HG03159 (cell line): ENCODE measurements at regions not wholly inside any gene's neighbourhood (a gene's known extent, or its start where the extent isn't known, plus 50 kb on each side); places are given as distances from the start of the nearest gene placed in this dataset.
"Not testable (repeated sequence)": the region's sequence is repeated elsewhere in the genome, so short reads cannot be mapped to it uniquely, and the experiment has no call there.

Experiments
- ATAC-seq: cut with Tn5 transposase; IDR thresholded peaks from one replicate; pipeline ENCODE4 v1.9.1; 2021; ENCODE audit warnings: mild to moderate bottlenecking, moderate library complexity; ENCODE audit not compliant: unreplicated experiment

- ATAC-seq: no peak
Measured at GRCh38 chr3:56957522-56957921, 102.9 kb upstream of the SPATA12 start.

DNA sequence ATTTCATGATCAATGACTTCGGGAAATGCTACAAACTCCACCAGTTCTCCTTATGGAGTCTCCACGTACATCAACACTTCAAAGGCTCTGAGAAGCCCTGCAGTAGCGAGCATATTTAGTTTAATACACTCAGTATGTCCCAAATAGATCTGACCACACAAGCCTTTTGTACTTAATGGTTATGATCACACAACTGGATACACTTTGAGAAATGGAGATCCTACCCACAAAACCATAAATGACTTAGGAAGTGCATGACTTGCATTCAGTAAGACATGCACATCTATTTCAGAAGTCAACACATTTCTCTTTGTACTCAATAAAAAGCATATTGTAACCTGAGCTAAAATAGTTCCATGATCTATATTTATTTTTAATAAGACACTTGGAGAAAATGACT lies 103.6 kb upstream of the SPATA12 start:
- ATAC-seq: no peak

DNA sequence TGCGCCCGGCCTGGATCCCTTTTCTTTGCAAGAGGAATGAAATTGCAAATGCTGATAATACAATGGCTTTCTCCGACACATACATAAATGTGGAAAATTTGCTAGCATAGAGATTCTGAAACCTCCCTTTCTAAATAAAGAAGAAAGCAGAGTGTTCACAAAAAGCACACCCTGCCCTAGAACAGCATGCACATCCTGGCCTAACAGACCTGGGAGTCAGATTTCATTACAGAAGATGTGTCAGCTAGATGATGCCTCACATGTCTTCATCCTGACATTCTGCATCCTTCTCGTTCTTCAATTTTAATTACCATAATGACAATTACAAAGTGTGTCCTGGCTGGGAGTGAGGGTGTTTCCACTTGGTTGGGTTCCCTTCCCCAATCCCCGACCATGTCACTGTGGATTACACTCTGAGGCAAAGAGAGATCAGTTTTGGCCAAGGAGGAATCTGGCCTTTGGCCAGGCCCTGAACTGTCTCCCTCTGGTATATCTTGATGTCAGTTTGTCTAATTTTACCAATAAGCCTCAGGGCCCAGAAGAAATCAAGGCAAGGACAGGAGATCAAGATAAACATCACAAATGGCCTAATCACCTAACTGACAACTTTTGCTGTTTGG lies 104.9 kb upstream of the SPATA12 start:
- ATAC-seq: no peak

DNA sequence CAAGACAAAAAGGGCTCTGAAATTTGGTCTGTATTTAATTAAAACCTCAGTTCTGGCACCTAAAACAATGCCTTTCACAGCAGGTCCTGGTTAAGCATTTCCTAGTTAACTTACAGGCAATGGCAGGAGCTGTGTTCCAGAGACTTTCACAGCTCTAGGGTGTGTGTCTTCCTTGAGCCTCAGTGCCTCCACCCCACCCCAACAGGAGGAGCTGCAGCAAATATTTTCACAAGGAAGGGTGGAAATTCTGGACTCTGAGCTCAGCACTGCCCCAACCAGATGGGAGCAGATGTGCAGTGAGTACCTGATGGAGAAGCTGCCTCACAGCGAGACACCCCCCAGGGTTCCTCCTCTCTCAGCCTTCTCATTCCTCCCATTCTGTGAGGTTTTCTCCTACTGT lies 106.3 kb upstream of the SPATA12 start:
- ATAC-seq: no peak

GRCh38 chr3:56952846-56953245 lies 107.6 kb upstream of the SPATA12 start:
- no peak for ATAC-seq

GRCh38 chr3:56952061-56952460 lies 108.4 kb upstream of the SPATA12 start:
- ATAC-seq: no peak

DNA sequence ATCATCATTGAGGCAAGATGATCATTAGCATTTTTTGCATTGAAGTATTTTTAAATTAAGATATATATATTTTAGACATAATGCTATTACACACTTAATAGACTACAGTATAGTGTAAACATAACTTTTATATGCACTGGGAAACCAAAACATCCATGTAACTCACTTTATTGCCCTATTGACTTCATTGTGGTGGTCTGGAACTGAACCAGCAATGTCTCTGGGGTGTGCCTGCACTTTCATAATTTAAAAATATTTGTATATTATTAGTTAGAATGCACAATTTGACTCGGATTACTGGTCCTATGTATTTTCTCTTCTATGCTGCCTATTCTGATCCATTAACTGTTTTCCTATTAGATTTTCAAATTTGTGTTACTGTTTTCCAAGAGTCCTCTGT lies 109.1 kb upstream of the SPATA12 start:
- ATAC-seq: no peak

- not testable (repeated sequence) for ATAC-seq
Measured at GRCh38 chr3:56945378-56945777, 115.1 kb upstream of the SPATA12 start.

DNA sequence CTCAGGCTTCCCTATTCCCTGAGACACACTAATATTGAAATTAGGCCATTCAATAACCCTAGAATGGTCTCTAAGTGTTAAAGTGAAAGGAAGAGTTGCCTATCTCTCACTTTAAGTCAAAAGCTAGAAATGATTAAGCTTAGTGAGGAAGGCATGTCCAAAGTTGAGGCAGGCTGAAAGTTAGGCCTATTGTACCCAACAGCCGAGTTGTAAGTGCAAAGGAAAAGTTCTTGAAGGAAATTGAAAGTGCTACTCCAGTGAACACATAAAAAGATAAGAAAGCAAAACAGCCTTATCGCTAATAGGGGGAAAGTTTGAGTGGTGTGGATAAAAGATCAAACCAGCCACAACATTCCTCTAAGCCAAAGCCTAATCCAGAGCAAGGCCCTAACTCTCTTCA lies 117.9 kb upstream of the SPATA12 start:
- no peak for ATAC-seq

DNA sequence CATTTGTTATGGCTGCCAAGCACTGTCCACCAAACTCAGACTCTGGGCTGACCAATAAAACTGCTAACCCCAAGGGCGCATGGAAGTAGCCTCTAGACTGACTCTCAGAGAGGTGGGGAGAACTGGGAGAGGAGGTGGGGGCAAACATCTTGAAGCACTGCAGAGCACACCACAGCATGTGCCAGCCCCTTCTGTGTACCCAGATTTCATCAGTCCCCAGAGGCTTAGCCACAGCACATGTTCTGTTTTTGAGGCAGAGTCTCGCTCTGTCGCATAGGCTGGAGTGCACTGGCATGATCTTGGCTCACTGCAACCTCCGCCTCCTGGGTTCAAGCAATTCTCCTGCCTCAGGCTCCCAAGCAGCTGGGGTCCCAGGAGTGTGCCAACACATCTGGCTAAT lies 119.5 kb upstream of the SPATA12 start:
- ATAC-seq: no peak

DNA sequence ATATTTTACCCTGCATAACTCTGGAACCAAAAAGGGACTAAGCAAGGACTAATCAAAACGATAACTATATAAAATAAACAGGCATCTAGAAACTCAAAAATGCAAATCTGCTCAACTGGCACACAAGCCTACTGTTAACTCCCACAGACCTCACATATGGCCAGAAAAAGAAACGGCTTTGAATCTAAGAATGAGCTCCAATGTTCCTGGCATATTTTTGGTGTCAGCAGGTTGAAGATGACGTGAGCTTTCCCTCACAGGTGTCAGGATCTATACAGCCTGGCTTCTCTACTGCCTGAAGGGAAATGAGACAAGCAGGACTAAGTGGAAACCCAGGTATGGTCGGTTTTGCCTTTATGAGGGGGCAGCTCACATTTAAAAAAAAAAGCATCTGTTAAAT lies 120.1 kb upstream of the SPATA12 start:
- no peak for ATAC-seq

- no peak for ATAC-seq
Measured at GRCh38 chr3:56939834-56940233, 120.6 kb upstream of the SPATA12 start.

DNA sequence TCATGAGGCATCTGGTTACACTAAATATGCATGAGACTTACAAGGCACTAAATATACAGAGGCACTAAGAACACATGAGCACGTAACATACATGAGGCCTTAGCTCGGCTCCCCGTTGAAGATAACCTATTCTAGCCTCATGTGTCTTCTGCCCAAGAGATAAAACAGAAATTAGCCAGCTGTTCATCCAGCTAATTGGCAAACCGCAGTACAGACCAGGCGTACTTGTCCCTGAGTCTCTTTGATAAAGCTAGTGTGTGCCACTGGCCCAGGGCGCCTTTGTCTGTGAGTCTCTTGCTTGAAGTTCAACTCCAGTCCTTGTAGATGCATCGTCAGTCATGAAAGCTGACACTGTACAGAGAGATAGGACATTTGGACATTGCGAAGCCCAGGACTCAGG lies 121.9 kb upstream of the SPATA12 start:
- ATAC-seq: no peak

DNA sequence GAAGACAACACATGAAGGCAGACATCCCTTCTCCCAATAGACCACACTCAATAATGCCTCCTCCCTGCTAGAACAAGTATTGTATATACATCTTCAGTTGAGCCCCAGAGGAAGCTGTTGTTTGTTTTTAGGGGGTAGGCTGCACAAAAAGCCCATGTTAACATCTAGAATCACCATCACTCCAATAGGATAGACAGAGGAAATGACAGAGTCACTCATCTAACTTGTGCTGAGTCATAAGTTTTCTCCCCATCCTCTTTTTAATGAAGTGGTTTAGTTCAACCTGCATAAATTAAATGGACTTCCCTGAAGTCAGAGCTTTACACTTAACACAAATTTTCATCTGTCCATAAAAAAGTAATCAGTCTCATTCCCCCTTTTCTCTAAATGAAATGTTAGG lies 122.9 kb upstream of the SPATA12 start:
- ATAC-seq: no peak

DNA sequence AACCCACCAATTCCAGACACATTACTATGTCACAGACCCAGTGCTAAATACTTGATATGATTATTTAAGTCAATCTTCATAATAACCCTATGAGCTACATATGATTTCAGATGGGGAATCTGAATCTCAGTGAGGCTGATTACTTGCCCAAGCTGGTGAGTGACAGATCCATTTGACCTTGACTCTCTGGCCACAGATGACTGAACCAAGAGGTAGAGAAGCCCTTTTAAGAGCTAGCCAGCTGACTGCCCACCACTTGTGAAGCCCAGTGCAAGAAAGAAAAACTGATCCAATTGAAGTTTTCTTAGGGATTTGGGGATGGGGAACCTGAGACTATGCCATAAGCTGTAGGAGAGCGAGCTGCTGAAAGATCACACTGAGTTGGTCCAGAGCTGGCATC lies 124.7 kb upstream of the SPATA12 start:
- no peak for ATAC-seq

DNA sequence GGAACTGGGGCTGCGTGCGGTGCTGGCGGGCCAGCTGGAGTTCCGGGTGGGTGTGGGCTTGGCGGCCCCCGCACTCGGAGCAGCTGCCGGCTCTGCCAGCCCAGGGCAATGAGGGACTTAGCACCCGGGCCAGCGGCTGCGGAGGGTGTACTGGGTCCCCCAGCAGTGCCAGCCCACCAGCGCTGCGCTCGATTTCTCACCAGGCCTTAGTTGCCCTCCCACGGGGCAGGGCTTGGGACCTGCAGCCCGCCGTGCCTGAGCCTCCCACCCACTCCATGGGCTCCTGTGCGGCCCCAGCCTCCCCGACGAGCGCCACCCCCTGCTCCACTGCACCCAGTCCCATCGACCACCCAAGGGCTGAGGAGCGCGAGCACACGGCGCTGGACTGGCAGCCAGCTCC lies 126.0 kb upstream of the SPATA12 start:
- ATAC-seq: not testable (repeated sequence)

DNA sequence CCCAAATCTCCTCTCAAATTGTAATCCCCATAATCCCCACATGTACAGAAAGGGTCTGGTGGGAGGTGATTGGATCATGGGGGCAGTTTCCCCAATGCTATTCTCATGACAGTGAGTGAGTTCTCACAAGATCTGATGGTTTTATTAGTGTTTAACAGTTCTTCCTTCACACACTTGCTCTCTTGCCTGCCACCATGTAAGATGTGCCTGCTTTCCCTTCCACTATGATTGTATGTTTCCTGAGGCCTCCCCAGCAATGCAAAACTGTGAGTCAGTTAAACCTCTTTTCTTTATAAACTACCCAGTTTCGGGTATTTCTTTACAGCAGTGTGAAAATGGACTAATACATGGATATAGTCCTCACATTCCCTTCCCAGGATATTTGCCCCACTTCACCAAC lies 126.7 kb upstream of the SPATA12 start:
- no peak for ATAC-seq

GRCh38 chr3:56932866-56933265 lies 127.6 kb upstream of the SPATA12 start:
- no peak for ATAC-seq

DNA sequence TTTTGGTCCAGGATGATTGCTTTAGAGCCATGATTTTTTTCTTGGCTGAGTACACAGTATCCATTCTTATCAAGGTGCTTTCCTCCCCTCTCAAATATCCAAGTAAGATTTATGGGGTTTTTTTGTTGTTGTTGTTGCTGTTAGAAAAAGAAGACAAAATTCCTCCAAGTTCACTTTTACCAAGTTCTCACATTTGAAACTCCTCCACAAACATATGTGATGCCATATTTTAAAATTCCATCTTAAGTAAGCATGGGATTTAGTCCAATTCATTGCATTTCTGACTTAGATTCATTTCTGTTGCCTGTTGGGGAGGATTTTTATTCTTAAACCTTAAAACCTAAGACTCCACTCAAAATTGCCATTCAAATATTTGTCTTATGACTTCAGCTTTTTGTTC lies 128.6 kb upstream of the SPATA12 start:
- no peak for ATAC-seq

DNA sequence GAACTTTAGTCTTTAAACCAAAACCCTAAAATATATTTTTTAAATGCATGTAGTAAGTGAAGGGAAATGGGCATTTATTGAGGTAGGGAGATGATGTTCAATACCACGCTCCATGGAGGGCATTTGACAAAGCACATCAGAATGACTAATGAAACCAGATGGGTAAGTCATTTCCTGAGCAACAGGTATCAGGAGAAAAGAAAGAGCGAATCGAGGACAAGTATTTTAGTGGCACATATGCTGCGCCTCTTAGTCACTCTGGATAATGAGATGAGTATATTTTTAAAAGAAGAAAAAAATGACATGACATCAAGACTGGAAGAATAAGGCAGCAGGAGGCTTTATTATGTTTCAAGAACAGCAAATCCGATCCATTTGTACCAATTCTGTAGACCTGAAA lies 129.0 kb upstream of the ARHGEF3 start:
- no peak for ATAC-seq

DNA sequence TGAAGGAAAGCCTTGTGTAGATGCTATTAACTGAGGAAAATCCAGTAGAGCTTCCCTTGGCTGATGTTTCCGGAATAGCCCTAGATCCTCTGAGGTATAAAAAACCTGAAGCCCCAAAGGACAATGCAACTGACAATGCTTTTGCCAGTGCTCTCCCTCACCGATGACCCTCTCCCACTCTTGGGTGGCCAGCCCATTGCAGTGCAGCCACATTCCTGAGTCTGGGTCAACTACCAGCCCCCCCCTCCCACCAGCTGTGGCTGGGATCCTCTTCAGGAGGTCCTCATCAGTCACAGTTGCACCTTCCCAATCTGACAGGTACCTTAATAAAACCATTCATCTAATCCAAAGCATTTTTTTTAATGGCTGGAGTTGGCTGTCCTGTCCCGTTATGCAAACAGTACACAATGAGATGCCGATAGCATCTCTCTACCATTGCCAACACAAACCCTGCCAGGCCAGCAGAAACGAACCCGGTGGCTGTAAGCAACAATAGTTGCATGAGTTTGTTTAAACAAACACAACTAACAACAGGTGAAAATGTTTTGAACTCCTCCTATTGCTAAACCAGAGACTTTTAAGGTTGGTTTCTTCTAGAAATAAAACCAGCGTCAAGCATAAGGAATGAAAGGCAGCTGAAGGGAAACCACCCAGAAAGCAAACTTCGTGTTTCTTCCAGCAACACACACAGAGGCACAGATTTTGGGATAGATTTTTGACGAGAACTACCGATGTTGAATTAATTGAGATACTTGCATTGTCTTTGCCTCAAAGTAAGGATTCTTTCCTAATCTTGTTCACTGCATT lies 128.3 kb upstream of the ARHGEF3 start:
- ATAC-seq: no peak

DNA sequence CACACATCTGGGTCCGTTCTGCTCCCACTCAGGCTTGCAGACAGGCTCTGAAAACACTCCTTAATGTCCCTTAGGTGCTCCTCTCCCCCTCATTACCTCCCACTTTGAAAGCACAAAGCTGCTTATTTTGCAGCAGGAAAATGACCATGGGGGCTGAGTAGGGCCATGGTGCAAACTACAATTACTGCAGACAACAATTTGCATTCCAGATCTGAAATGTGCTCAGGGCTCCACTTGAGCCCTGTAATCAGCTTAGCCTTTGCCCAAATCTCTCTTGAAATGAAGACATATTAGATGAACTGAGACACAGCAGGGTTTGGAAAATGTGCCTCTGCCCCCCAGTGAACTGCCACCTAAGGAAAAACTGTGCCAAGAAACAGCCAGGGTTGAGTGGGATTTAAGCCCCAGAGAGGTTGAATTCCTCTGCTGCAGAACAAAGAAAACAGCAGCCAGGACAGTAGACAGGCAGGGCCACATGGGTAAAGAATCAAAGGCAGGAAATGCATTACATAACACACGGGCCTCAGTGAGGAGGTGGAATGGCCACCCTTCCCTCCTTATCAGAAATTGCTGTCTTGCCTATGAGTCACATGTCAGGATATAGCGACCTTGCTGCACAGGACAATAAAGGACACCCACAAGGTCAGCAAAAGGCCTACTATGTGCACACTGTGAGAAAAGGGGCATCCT lies 126.8 kb upstream of the ARHGEF3 start:
- ATAC-seq: no peak
